WI38 (cell line): ENCODE measurements at regions not wholly inside any gene's neighbourhood (a gene's known extent, or its start where the extent isn't known, plus 50 kb on each side); places are given as distances from the start of the nearest gene placed in this dataset.

Experiments
- H3K4me3 ChIP-seq: 2 replicates; pipeline ENCODE4 v1.5.1; 2011; ENCODE audit warnings: low read depth, mild to moderate bottlenecking, control low read depth, low read length
- TF ChIP-seq, protein P1 (sequence below): IDR thresholded peaks from 2 replicates; pipeline ENCODE4 v1.5.1; 2012; ENCODE audit warnings: low read depth, mild to moderate bottlenecking, control low read depth, low read length

DNA sequence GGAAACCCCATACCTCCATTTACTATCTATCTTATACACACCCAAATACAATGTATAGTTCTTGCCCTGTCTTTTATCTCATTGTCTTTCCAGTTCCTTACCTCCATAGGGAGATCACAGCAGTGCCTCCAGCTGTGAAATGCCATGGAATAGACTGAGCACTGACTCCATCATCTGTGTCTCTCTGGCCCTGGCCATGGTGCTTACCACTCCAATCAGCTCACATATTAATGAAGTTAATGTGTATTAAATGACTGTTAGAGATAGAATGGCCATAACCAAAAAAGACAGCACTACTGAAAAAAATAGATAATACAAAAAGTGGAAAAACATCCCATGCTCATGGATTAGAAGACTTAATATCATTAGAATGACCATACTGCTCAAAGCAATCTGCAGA, 240.4 kb upstream of the SOX21 start:
- no peak overlapping the region for H3K4me3 ChIP-seq
- TF ChIP-seq, protein P1, sequence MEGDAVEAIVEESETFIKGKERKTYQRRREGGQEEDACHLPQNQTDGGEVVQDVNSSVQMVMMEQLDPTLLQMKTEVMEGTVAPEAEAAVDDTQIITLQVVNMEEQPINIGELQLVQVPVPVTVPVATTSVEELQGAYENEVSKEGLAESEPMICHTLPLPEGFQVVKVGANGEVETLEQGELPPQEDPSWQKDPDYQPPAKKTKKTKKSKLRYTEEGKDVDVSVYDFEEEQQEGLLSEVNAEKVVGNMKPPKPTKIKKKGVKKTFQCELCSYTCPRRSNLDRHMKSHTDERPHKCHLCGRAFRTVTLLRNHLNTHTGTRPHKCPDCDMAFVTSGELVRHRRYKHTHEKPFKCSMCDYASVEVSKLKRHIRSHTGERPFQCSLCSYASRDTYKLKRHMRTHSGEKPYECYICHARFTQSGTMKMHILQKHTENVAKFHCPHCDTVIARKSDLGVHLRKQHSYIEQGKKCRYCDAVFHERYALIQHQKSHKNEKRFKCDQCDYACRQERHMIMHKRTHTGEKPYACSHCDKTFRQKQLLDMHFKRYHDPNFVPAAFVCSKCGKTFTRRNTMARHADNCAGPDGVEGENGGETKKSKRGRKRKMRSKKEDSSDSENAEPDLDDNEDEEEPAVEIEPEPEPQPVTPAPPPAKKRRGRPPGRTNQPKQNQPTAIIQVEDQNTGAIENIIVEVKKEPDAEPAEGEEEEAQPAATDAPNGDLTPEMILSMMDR, result no peak

DNA sequence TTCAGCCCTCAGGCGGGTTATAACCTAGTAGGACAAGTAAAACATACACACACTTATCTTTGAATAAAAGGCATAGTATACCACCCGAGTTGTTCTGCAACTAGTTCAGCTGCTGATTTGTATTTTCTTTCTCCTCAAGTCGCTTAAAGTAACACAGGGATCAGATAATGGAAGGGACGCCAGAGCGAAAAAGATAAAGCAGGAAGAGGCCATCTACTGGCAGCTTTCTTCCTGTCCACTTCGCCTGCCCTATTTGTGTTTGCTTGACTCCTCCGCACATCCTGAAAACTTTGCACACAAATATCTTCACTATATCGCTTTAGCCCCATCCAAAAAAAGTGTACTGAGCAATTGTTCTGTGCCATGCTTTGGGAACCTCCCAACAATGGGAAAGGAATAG, 238.0 kb upstream of the SOX21 start:
- TF ChIP-seq, protein P1, result peak; percentile 12; the same call in 1 of the 2 replicates
- H3K4me3 ChIP-seq, result no peak overlapping the region

GRCh38 chr13:94947965-94948371, 235.6 kb upstream of the SOX21 start:
- H3K4me3 ChIP-seq, result no peak overlapping the region
- TF ChIP-seq, protein P1, result no peak

DNA sequence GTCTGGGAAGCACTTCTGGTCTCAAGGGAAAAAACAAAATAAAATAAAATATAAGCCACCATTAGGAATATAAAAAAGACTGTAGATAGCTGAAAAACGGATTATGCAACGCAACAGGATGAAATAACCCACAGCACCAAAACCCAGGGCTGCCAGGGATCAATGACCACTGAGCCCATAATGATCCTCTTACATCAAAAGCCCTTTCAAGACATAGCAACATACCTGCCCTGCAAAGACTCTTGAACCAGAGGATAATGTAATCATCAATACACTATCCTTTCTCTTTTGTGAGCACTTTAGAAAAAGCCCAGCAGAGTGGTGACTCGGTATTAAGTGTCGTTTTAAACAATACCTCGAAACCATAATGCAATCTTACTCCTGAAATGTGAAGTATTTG, 235.0 kb upstream of the SOX21 start:
- TF ChIP-seq, protein P1, result no peak
- no peak overlapping the region for H3K4me3 ChIP-seq

DNA sequence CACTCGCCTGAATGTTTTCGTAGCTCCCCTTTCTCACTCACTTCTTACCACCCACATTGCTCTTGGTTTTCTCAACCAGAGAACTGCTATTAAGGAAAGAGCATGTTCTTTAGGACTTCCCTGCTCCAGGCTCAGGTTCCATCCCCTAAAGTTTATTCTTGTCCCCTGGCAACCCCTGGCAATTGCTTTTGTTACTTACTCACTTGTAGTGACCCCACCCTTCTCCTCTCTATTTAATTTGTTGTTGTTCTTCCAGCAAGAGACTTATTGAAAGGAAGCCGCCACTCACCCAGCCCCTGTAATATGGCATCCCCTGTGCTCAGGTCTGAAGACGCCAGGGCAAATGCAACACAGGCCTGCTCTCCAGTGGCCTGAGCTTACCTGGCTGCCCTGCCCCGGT, 233.7 kb upstream of the SOX21 start:
- no peak overlapping the region for H3K4me3 ChIP-seq
- TF ChIP-seq, protein P1, result no peak

GRCh38 chr13:94938124-94938523, 225.8 kb upstream of the SOX21 start:
- TF ChIP-seq, protein P1, result no peak
- H3K4me3 ChIP-seq, result no peak overlapping the region

DNA sequence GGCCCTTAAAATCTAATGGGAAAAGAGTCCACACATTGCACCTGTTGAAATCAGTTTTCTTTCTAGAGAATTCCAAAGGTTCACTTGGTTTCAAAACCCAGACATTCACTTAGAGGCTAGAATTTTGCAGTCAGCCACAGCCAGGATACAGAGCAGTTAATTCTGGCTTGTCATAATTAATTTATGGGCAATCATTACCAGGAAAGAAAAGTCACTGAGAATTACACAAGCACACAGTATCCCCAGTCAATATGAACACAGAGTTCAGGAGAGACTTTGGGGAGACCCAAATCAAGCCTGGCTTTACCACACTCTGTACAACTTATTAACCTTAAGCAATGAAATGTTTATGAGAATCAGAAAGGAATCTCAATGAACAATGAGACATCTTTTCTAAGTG, 224.3 kb upstream of the SOX21 start:
- TF ChIP-seq, protein P1, result no peak

More for the DNA sequence above, 224.3 kb upstream of the SOX21 start:
- no peak overlapping the region for H3K4me3 ChIP-seq
